Stimulated activated CD8-positive, alpha-beta memory T cell treated with anti-CD3 and anti-CD28 coated beads, Interleukin-15, amount 100 ng/mL, for 24 hours (primary cell): ENCODE measurements at regions not wholly inside any gene's neighbourhood (a gene's known extent, or its start where the extent isn't known, plus 50 kb on each side); places are given as distances from the start of the nearest gene placed in this dataset.

Source experiments
- DNase-seq: peaks from one replicate; pipeline ENCODE4 v3.0.0-alpha.2; 2020; ENCODE audit warnings: low read depth

DNA sequence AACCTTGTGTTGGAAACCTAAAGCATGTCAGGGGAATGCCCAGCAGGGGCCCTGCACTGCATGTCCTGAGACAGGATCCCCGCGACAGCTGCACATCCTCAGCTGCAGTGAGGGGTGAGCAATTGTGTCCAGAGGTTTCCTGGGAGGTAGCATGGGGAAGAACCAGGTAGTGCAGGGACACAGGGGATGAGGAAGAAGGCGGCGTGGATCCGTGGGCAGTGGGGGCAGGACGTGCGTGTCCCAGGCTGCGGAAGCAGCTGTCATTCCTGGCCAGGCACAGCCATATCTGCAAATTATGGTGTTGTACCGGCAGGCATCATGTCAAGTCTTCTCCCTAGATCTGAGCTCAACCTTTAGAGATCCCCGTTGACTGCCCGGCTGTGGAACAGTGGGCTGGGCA lies 238.2 kb upstream of the MYT1L start:
- no peak for DNase-seq

DNA sequence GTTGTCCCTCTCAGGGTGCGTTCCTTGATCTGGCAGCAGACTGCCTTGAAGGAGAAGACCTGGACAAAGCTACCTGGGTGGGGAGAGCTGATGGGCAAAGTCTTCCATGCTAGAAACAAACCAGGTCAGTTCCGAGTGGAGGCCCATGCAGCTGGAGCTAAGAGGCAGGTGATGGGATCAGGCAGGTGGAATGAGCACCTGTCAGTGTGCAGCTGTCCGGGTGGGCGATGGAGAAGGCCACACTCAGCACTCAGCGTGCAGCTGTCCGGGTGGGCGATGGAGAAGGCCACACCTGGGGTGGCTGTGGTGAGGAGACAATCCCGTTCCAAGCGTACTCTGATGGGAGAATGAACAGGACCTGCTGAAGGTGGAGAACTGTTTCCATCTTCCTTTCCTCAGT lies 237.3 kb upstream of the MYT1L start:
- DNase-seq = no peak

DNA sequence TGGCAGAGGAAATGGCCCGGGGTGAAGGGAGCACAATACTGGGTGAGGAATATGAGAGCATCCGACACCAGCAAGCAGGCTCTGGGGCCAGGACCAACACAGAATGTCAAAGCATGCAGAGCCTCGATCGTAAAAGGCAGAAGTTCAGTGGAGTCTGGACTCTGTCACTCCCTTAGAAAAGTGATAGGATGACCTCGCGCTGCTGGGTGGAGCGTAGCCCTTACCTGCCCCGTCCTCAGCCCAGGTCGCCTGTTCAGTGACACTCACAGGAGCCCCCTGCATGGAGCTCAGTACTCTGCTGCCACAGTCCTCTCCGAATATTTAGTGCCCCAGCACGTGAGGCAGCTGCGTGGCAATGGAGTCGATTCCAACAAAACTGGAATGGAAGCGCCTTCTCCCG lies 236.7 kb upstream of the MYT1L start:
- no peak for DNase-seq

DNA sequence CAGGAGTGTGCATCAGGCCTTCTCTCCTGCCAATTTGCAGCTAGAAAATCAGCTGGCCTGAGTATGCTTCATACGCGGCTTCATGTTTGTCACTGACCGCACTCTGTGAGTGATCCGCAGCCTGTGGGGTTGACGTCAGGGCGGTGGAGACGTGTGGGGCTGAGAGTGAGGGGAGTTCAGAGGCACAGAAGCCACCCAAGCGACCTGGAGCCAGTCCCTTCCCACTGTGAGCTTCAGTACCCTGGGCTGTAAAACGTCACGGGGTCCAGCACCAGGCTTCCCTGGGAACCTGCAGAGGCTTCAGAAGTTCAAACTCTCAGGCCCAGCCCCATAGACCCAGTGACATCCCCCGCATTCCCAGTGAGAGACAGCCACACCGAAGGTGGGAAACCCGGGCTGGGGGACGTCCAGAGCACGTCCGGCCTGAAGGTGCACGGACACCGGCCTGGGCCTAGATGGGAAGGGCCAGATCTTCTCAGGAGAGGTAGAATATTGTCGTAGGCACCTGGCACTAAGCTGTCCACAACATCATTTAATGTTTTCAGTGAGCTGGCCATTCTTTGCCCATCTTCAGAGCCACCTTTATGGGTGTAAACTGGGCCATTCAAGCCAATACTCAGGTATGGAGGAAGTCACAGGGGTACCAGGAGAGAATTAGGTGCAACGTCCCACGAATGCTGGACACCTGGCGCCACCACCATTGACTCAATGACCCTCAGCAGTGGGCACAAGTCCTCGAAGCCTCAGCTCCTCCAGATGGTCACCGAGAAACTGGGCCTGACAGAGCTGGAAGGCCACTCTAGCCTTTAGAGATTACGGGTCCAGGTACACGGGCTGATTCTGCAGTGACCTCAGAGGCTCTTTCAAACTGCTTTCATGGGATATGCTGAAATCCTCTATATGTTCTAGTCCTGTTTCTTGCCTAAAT lies 235.6 kb upstream of the MYT1L start:
- no peak for DNase-seq

DNA sequence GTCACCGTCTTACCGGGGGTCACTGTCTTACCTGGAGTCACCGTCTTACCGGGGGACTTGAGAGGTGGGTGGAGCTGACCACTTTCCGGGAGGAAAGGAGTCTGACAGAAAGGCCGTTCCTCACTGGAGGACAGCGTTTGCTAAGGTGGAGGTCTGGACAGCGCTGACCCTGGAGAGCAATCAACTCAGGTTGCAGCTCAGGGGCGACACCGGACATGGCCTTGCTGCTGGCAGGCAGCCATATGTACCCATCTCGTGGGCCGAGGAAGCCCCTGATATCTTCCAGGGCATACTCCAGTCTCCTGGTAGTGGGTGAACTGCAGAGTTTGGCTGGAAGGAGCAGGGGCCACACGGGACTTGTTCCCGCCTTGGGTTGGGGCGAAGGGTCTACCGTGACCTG lies 234.6 kb upstream of the MYT1L start:
- DNase-seq = no peak

DNA sequence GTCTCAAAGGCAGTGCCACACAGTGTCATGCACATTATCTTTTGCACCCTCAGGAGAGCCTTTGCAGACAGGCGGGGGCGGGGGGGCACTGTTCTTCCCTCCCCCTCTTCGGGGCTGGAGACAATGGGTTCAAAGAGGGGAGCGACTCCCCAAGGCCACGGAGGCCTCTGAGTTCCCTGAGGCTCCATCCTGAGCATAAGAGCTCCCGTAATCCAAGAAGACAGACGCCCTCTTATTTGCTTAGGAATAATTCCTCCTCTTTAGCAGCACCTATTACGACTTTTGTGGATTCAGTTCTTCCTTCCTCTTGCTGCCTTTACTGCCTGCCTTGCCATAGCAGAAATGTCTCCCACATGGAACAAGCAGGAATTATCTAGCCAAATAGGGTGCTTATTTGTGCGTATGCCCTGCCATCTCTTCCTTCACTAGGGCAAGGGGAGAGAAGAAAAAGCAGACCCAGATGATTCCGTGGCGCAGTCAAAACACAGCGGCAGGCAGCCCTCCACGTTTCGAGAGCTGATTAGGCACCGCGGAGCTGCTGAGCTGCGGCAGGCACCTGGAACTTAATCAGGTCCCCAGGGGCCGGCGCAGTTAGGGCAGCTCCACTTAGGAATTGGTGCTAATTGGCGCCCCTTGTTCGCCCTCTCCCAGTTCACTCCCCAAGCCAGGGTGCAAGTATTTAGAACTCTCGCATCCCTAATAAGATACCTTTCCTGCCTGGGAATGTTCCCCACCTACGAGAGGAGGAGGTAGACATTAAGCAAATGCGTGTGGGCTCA lies 233.4 kb upstream of the MYT1L start:
- DNase-seq = no peak

DNA sequence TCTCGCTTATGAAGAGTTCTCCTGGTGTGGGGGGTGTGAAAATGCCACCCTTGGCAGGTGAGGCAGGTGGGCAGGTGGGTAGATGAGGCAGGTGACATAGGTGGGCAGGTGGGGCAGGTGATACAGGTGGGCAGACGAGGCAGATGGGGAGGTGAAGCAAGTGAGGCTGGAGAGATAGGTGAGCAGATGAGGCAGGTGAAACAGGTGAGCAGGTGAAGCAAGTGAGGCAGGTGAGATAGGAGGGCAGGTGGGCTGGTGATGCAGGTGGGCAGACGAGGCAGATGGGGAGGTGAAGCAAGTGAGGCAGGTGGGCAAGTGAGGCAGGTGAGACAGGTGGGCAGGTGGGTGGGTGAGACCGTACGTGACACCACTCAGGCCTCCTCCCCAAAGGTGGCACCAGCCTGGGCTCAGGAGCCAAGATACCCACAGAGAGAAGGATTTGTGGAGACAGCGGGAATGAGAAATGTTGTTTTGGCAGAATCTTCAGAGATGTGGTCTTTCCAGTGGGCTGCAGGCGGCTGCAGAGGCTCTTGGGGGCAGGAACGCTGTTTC lies 232.3 kb upstream of the MYT1L start:
- no peak for DNase-seq

DNA sequence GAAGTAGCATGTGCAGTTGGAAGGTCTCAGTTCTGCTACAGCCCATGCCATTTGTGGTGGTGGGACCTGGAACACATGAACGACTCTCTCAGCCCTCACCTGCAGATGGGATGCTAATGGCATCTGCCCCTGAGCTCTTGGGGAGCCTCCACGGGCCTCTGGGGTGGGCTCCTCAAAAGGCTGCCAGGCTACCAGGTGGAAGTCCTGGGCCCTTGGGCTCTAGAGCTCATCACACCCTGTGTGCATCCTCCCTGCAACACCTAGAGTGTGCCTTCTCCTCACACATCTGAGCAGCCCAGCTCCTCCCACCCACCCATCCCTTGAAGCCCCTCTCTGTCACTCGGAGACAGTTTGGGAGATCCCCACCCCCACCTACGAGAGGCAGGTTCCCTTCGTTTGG lies 231.8 kb upstream of the MYT1L start:
- no peak for DNase-seq

DNA sequence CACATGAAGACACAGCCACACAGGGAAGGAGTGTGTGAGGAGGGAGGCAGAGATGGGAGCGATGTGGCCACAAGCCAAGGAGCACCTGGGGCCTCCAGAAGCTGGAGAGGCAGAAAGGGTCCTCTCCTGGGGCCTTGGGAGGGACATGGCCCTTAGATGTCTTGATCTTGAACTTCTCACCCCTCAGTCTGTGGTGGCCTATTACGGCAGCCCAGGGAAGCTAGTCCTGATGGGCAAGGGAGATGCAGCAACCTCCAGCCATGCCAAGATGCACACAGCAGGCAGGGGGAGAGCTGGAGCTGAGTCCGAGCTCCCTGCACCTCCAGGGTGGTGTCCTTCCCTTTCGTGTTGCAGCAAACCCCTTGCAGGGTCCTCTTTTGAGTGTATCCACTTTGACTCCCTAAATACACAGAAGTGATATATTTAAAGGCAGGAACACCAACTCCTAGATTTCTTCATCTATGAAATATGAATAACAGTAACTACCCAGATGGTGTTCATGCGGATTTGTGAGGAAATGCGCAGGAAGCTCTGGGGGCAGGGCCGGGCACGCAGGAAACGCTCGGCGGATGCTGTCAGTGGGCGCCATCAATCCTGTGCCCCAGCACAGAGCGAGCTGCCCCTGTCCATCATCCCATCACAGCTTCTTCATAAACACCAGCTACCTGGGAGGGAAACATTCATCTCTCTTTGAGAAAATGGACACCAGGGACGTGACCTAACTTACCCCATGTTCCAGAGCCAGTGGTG lies 230.4 kb upstream of the MYT1L start:
- no peak for DNase-seq

DNA sequence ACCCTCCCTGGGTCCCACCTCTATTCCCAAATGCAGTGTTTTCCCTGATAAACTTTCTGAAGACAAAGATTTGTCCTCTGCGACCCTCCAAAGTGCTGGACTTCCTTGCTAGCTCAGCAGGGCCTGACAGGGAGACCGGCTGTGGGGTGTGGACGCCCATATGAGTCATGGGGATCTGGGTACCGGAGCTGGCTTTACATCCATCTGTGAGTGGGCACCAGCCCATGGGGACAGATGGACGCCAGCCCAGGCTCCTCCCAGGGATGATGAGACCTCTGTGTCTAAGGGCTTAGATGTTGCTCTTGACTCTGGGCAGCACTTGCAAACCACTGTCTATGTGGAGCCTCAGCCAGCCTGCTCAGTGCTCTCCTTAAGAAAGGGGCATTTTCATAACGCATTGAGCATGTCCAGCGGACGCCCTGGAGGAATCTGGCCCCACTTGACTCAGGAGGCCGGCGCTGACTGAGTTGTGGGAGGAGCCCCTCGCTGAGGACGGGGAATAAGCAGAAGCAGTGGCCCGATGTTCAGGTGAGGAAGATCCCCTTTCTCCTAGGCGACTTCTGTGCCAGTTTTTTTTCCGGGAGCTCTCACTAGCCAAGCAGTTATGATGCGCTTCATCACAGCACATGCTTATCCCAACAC lies 229.4 kb upstream of the MYT1L start:
- no peak for DNase-seq

DNA sequence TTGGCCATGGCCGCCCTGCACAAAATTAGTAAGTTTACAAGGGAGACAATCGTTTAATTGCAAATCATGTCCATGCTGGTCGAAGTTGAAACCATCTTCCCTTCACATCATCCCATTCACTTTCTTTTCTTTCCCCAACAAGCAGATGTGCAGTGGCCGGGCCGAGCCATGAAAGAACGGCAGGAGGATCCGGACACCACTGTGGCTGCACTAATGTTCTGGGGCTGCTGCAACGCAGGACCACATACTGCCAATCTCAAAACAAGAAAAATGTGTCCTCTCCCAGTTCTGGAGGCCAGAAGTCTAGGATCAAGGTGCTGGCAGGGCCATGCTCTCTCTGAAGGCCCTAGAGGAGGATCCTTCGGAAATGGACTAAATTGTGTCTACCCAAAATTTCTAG lies 227.4 kb upstream of the MYT1L start:
- no peak for DNase-seq

DNA sequence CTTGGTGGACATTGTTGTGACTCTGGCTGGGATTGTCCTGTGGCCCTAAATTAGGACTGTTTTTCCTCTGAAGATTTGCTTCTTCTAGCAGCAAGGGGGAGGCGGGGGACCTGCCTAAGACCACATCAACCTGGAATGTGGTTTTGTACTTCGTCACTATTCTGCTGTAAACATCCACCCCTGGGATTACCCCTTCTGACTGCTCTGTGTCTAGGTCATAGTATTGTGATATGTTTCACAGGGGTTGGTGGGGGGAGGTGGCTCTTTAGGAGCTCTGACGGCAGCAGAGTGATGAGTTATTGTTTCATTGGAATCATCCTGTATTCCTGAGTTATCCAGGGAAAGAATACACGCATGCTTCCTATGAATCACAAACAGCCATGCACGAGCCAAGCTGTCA lies 226.4 kb upstream of the MYT1L start:
- DNase-seq = no peak

DNA sequence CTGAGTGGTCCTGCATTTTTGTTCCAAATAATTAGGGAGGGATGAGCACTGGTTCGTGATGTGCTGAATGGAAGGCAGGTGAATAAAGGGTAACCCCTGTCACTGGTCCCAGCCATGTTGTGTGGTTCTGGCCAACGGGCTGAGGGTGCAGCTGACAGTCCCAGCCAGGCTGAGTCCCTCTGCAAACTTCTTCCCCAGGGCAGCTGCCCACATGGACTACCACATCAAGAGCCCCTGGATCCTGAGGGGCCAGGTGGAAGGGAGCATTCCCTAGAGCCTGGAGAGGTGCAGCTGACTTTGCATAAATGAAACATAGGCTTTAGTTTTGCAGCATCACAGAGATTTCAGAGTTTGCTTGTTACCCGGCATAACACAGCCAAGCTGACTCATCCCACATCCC lies 219.8 kb upstream of the MYT1L start:
- no peak for DNase-seq

DNA sequence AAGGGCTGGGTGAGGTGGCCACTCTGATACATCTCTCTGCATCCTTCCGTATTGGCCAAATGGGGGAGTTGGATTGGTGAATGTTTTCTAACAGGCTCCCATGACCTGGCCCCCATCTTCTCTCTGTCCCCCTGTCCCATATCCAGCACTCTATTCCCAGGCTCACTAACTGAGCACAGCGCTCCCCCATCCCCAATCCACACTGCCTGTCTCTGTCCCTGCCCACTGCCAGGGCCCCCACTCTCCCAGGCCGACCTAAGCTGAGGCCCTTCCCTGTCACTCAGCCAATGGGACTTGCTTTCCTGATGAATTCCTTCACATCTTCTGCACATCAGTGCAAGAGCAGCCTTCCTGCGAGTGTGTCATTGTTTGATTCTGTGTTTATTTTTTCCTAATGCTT lies 216.8 kb upstream of the MYT1L start:
- DNase-seq = no peak

DNA sequence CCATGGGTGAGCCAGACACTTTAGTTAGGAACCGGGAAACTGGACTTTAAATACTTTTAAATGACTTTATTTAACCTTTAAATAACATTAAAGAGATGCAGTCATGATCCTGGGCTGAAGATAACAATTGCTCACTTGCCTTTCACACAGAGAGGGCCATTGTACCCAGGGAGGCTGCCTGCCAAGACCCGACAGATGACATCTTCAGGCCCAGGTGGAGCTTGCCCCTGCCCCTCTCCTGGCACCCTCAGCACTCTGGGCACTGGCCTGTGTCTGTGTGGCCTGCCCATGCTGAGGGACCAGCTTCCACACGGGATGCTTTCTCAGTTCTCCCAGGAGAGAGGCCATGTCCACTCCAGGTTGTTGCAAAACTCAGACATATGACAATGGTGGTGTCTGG lies 216.4 kb upstream of the MYT1L start:
- DNase-seq = no peak

DNA sequence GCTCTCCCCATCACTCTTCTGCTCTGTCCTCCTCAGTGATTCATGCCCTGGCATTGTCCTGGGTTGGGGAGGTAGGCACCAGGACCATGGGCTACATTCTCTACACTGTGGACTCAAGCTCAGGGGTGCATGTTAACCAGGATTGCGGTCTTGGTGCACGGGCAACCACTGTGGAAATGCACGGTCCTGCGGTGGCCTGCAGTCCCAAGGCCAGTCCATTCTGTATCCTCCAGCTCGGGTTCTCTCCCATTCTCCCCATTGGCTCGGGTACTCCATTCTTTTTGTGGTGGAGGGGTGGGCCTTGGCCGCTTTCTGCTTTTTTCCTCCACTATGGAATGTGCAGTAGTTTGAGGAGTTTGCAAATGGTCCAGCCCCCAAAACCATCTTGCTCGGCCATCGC lies 215.0 kb upstream of the MYT1L start:
- DNase-seq = no peak

DNA sequence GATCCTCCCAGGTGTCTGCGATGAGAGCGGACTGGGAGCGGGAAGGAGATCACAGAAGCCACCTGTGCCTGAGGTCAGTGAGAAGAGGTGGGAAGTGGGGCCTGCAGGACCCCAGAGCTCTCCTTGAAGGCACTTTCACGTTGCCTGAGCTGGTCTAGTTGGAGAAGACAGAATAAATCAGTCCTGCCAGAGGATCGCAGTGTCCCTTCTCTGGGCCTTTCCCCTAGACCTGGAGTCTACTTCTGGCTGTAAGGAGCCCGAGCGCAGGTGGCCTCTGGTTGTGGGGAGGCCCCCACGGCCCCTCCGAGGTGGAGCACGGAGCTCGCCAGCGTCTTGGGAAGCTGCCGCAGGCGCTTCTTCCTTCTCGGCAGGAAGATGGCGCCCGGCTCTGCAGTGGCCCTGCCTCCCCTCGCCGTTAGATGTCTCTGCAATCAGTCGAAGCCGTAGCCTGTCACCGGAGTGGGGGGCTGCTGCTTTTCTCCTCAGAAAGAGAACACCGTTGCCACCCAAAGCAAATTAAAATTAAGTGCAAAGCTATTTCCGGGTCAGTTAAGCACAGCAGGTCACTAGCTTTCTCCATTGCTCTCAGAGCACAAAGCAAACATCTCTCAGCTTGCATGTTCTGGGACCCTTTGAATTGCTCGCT lies 212.0 kb upstream of the MYT1L start:
- no peak for DNase-seq

DNA sequence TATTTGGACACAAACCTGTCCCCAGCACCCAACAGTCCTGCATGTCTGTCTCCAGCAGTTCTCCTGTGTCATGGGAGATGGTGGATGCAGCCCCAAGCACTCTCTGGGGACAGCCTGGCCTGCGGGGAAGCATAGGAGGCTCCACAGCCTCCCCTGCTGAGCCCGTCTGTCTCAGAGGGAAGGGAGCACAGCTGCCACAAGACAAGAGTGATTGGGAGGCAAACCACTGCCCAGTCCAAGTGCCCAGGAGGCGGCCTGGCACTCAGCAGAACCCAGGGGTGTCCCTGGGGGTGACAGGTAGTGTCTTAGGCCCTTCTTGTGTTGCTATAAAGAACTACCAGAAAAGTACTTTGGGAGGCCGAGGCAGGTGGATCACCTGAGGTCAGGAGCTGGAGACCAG lies 211.2 kb upstream of the MYT1L start:
- no peak for DNase-seq

DNA sequence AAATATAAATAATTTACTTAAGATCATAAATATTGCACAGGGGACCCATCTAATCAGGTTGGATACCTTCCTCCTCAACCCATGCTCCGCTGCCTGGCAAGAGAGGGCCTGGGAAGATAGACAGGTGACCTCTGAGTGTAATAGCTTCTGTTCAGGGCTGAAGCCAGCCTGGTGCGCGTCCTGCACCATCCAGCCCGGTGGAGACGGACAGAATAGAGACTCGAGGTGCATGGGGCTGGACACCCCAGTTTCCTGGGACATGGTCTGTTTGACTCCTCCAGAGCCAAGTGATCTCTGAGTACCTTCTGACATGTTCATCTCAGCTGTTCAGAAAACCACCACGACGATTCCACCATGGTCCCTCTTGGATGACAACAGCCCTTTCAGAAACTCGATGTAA lies 209.3 kb upstream of the MYT1L start:
- no peak for DNase-seq

DNA sequence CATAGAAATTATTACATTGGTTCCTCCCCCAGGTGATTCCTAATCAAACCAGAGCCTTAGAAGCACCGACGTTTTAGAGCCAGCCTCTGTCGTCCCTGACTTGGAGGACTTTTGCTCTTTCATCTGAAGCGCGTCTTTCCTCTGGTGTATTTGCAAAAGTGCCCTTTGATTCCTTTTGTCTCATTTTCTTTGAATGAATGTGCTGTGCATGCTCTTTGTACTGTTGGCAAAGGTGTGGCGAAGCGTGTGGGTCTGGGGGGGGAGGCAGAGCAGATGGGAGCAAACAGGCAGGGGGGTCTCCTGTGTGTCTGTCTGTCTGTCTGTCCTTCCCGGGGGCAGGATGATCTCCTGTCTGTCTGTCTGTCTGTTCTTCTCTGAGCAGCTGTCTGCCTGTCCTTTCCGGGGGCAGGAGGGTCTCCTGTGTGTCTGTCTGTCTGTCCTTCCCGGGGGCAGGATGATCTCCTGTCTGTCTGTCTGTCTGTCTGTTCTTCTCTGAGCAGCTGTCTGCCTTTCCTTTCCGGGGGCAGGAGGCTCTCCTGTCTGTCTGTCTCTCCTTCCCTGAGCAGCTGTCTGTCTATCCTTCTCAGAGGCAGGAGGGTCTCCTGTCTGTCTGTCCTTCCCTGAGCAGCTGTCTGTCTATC lies 205.5 kb upstream of the MYT1L start:
- DNase-seq = no peak

DNA sequence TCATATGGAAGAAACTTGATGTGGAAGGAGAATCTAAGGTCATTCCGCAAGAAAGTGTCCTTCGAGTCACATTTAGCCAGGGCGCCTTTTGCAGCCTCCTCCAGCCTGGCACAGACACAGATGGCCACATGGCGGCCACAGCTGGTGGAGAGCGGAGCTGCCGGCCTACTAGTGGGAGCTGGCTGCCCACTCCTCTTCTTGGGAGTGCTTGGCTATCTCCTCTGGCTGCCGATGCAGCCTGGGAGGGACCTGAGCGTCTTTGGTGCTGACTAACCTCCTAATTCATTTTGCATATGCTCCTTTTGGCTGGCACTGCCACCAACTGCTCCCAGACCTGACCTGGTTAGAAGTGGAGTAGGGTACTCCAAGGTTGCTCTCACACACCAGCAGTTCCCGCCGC lies 199.3 kb upstream of the MYT1L start:
- DNase-seq = no peak
